ENCODE measurements at regions not wholly inside any gene's neighbourhood (a gene's known extent, or its start where the extent isn't known, plus 50 kb on each side); places are given as distances from the start of the nearest gene placed in this dataset.

GRCh38 chr16:52597772-52598483 lies 51.0 kb upstream of the TOX3 start:
- H3K4me3 Mint-ChIP-seq: no peak overlapping the region
- H3K27ac Mint-ChIP-seq: no peak overlapping the region
- H3K9me3 Mint-ChIP-seq: peaks cover 1% of the 10 kb centered on the region

GRCh38 chr16:52597073-52597771 lies 50.3 kb upstream of the TOX3 start:
- DNase-seq: no peak
- Mint-ChIP-seq H3K9me3 (peaks cover 1% of the 10 kb centered on the region), H3K27ac (no peak overlapping the region), H3K27me3 (no peaks in the 10 kb centered on the region), H3K4me3 (no peak overlapping the region), H3K4me1 (no peaks in the 10 kb centered on the region), H3K36me3 (no peaks in the 10 kb centered on the region)

More at GRCh38 chr16:52597772-52598483, 51.0 kb upstream of the TOX3 start:
- H3K4me1 Mint-ChIP-seq: no peaks in the 10 kb centered on the region
- no peaks in the 10 kb centered on the region for H3K27me3 Mint-ChIP-seq
- H3K36me3 Mint-ChIP-seq: no peaks in the 10 kb centered on the region
- no peak for DNase-seq
